ENCODE measurements at regions not wholly inside any gene's neighbourhood (a gene's known extent, or its start where the extent isn't known, plus 50 kb on each side); places are given as distances from the start of the nearest gene placed in this dataset.
"Not testable (repeated sequence)": the region's sequence is repeated elsewhere in the genome, so short reads cannot be mapped to it uniquely, and the experiment has no call there.

DNA sequence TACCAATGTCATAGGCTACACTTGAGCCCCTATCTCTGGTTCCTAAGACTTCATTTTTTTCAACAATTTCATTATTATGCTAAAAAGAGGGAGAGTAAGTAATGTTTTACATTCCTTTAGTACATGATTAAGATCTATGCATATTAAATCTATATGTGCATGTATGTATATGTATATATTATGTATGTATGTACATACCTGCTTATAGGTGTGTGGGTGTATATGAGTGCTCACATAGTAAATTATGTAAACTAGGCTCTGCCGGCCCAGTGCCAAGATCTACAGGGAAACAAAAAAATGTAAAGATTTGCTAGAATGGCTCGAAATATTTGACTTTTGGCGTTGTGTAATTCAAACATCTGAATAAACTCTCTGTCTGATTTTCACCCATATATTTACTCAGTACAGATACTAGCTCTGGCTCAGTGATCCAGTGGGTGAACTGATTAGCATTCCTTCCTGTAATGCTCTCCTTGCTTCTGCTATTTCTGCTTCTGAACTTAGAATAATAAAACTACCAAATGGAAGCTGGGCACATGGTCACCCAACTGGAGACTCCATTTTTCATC, 113.1 kb upstream of the FGGY start:
- no peak for DNase-seq

DNA sequence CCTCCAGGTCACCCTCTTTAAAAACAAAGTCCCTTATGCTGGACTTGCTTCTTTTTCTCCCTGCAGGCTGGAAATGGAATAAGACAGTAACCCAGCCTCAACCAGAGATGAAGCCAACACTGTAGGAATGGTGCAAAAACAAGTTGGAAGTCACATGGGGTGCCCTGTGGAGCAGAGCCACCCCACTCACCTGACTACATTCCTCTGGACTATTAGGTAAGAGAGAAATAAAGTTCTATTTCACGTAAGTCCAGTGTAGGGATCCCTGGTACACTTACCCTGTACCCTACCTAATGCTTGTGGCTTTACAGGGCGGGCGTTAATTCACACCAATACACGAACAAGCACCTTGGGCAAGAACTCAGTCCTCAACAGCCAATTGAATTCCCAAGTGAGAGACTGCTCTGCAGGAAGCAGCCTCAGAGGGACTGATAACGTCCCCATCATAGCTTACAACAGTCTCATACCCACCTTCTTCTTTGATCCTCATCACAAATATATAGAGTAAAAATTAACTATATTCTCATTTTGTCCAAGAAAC, 112.5 kb upstream of the FGGY start:
- DNase-seq: no peak

DNA sequence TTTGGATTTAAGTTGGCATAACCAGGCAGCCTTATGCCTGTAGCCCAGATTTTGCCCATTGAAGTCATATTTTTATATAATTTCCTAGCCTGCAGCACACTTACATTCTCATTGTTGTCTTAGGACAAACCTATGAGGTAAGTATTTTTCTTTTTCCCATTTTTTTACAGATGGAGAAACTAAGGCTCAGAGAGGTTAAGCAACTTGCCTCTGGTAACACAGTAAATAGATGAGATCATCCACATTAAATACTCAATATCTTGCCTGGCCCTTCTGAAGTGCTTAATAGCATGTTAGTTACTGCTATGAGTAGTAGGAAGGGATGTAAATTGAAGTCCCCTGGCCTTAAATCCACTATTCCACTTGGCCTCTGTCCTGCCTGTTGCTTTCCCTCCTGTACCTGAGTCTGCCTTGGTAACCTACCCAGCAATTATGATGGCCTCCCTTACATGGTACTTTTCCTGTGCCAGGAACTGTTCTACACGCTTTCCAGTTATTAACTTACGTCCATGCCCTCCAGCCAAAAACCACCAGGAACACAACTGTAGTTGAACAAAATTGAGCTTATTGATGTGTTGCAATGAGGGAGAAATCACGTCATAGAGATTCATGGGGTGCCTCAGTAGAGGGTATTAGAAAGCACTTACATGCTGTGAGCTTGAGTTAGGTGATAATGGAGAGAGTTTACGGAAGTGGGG, 111.6 kb upstream of the FGGY start:
- no peak for DNase-seq

DNA sequence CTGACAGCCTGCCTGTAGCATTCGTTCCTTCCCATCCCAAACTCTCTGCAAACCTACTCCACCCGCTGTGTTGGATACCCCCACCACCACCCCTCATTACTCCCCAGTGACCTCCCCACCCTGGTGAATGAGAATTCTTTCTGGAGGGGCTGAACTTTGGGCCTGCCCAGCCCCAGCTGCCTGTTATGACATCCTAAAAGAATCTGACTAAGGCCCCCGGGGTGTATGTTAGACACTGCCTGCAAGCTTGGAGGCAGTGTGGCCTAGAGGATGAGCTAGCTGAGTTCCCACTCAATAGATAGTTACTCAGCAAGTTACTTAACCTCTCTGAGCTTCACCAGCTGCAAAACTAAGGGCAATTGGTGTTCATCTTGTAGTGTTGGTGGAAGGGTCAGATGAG, 110.2 kb upstream of the FGGY start:
- DNase-seq: peak; percentile 10 to 53

DNA sequence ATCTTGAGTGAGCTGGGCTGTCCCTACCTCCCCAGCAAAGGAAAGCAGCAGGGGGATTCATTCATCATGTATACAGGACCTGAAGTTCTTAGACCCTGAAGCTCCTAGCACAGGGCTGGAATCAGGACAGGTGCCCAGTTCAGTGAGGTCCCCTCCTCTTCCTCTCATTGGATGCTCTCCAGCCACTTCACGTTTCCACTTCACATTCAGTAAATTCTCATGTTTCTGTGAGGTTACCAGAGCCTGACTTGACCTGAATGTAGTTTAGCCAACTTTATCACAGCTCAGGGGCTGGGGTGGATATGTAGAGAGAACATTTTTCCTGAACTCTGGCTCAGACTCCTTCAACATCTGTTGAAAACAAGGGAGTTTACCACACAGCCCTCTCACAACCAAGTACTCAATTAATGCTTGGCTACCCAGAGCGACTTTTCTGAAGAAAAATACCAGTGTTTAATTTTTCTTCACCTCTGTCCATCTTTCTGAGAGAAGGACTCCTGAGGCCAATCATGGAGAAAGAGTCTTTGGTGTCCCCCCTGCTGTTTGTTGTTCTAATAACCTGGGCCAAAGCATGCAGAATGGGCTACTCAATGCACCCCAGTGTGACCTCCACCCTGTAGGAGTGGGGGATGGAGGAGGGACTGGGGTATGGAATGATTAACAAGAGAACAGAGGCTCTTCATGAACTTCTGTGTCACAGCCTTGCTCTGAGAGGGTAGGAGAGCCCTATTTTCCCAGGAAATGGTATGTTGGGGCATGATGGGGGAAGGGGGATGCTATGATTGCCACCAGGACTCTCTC, 108.3 kb upstream of the FGGY start:
- DNase-seq: no peak

DNA sequence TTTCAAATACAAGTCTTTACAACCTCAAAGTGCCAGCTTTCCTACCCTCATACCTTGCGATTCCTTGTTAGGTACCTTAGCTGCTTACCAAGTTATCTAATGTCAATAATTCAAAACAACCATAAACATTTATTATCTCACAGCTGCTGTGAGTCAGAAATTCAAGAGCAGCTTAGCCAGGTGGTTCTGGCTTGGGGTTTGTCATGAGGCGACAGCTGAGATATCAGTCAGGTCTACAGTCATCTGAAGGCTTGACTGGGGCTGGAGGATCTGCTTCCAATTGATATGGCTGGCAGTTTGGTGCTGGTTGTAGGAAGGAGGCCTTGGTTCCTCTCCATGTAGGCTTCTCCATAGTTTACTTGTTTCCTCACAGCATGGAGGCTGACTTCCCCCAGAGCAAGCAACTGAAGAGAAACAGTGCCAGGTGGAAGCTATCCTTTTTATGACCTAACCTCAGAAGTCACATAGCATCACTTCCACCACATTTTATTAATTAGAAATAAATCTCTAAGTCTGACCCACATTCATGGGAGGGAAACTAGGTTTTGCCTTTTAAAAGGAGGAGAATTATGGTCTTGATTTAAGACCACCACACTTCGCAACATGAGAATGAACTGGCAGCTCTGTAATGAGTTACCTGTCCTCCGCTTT, 103.3 kb upstream of the FGGY start:
- peak in 1 of 2 donors; percentile 9 for DNase-seq

DNA sequence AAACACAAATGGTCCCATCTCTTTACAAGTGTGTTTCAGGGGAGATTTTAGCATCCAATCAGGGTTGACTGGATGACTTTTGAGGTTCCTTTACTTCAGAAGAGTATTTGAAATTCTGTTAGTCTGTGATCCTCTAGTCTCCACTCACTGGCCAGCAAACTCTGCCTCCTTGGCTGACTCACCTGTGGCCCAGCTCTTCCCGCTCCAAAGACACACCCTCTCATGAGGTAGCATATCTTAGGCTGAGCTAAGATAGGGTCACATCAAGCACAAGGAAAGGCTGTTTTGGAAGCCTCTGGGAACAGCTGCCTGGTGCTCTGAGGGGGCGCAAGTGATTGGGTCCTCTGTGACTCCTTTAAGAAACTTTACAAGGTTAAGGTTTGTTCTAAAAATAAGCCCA, 102.3 kb upstream of the FGGY start:
- DNase-seq: no peak

DNA sequence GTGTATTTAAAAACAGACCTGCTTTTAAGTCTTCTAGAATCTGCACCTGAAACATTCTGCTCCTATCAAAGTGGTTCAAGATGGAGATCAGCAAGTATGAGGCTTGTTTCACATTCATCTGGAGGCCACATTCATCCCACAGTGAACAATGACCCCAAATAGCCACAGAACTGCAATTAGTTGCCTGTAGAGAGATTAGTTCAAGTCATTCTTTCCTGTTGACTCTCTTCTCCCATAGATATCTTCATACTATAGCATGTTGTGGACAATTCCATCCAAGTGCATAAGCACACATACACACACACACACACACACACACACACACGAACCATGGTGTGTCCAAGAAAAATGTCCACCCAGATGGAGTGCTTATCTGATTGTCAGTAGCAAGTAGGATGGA, 101.7 kb upstream of the FGGY start:
- no peak for DNase-seq

DNA sequence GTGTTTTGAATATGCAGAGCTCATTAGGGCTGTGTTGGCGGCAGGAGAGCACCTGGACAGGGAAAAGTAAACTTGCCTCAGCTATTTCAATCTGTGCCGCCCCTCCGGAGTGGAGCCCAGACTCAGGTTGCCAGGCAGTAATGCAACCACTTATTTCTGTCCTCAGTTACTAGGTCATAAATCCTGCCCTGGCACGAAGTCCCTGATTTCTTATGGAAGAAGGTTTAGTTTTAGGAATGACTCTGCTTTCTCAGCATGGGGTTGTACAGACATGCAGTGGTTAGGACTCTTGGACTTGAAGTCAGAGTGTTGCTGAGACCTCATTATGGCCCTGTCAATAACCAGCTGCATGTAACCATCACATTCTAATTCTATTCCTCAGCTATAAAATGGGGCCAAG, 98.3 kb upstream of the FGGY start:
- DNase-seq: no peak

DNA sequence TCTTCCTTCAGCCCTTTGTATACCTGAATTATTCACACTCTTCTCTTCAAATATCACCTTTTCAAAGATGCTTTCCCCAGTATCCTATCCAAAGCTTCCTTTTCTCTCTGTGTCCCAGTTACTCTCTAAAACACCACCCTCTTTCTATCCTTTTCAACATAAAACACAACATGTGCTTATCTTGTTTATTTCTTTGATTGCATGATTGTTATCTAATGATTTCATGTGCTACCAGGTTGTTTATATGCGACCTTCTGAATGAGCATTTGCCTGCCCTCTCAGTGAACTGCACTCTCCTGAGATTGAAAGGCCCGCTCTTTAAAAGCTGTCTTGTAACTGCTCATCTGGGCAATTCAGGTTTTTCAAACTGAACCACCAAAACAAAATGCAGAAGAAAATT, 97.7 kb upstream of the FGGY start:
- no peak for DNase-seq

DNA sequence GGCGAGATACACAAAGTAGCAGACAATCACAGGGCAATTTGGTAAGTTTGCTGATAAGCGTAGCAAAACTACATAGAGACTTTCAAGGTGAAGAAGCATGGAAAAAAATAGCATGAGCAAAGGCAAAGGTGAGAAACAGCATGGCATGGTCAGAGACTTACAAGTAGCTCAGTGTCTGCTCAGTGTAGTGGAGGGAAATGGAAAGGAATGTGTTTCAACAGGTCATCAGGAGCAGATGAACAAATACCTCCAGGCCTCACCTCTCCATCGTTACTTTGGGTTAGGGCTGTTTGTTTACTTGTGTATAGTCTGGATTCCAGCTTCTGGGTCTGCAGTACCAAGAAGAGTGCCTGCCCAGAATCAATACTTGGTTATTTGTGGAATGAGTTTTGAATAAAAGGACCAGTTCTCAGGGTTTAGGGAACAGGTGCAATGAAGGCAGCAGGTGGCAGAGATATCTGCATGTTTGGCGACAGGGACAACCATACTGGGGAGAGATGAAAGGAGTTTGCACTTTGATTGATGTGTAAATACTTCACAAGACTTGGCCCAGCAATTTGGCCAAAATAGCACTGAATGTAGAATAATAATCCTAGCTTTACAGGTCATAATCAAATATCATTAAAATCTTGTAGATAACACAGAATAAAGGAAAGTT, 97.0 kb upstream of the FGGY start:
- DNase-seq: no peak

DNA sequence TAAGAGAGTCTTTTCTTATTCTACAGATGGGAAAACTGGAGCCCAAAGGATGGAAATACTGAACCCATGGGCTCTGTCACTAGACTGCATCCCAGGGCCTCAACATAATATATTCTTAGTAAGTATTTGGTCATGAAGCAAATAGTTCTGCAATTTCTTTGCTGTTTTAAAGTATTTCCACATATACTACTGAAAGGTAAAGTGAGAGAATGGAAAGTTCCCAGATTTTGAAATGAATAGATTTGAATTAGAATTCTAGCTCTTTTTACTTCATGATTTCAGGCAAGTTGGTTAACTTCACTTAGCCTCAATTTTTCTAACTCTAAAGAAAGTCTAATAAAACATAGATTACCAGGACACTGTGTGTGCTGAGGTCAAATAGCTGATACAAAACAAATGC, 95.6 kb upstream of the FGGY start:
- peak in 1 of 2 donors; percentile 16 for DNase-seq

DNA sequence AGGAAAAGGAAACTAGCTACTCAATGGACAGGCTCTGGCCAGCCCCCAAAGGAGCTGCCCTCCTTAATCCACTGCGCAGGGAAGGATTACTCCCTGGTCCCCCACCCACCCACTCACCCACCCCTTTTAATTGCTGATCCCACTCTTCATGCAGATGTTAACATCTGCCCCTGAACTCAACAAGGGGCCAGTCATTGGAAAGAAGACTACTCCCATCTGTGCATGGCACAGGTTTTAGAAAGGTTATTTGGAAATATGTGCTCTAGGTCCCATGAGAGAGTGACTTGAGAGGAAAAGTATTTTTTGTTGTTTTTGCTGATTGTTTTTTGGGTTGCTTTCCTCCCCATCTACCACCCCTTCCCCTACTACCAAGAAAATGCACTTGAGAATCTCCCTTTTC, 94.4 kb upstream of the FGGY start:
- DNase-seq: no peak

DNA sequence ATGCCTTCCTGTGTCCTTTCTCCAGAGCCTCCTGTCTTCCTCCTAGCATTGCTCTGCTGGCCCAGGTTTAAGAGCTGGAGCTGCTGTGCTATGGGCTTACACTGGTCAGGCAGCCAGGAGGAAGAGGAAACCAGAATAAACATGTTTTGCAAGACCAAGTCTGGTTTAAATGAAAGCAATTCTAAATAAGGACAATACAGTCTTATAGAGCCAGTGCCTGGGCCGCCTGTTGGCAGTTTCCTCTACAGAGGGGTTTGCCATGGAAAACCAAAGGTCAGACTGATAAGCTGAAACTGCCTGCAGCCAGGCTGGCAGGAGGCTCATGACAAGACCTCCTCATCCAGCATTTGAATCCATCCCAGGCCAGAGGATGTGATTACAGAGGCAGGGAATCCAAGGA, 92.9 kb upstream of the FGGY start:
- peak; percentile 60 to 62 for DNase-seq

DNA sequence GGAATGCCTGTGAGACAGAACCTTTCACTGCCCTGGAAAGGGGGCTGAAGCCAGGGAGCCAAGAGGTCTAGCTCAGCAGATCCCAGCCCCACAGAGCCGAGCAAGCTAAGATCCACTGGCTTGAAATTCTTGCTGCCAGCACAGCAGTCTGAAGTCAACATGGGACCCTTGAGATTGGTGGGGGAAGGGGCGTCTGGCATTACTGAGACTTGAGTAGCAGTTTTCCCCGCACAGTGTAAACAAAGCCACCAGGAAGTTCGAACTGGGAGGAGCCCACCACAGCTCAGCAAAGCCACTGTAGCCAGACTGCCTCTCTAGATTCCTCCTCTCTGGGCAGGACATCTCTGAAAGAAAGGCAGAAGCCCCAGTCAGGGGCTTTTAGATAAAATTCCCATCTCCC, 90.3 kb upstream of the FGGY start:
- DNase-seq: not testable (repeated sequence)

DNA sequence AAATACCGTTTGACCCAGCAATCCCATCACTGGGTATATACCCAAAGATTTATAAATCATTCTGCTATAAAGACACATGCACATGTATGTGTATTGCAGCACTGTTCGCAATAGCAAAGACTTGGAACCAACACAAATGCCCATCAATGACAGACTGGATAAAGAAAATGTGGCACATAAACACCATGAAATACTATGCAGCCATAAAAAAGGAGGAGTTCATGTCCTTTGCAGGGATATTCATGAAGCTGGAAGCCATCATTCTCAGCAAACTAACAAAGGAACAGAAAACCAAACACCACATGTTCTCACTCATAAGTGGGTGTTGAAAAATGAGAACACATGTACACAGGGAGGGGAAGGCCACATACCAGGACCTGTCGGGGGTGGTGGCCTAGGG, 86.5 kb upstream of the FGGY start:
- DNase-seq: not testable (repeated sequence)

DNA sequence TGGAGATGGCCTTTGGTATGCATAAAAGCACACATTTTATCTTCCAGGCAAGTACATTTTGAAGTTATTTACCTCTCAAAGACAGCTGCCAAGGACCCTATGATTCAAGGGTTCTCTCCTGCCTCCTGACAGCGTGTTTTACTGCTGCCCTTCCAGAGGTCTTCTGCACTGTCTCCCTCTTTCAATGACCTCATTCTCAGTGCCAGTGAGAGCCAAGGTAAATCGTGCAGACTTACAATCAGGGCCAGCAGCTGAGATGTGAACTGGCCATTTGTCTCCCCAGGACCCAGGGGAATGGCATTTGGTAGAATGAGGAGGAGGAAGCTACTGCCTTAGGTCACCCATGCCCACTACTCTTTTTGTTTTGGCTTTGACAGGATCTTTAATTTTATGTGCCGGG, 84.2 kb upstream of the FGGY start:
- no peak for DNase-seq

DNA sequence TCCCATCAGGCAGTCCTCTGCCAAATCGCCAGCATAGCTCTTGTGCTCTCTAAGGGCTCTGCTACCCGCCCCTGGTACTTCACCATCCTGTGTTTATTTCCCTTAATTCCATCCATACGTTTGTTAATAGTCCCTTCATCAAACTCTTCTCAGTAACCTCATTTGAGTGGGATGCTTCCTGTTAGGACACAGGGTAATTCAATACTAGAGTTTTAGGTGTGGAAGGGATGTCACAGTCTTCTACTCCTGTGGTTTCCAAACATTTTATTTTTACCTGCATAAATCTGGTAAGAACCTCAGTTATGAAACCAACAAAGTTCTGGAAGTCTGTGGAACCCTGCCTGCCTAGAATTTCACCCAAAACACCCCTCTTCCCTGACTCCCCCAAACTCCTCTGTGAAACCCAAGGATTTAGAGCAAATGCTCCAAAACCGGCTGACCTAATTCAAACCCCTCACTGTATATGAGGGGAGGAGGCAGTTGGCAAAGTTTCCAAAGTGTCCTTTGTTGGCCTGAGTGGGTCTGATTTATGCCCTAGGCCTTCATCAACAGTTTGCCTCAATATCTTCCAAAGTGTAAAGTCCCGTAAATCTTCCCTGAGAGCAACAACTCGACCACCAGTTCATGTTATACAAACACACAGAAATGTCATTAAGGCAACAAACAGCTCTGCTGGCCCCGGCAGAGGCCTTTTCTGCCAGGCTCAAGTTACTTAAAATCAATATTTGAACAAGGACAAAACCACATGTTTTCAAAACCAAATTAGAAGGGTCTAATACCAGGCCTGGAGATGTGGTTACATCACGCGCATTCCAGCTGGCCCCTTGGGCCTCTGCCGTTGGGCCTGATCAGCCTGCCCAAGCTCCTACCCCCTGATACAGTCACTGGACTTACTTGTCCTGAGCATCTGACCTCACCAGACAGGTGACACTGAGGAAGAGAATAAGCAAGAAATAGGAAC, 82.4 kb upstream of the FGGY start:
- DNase-seq: no peak

DNA sequence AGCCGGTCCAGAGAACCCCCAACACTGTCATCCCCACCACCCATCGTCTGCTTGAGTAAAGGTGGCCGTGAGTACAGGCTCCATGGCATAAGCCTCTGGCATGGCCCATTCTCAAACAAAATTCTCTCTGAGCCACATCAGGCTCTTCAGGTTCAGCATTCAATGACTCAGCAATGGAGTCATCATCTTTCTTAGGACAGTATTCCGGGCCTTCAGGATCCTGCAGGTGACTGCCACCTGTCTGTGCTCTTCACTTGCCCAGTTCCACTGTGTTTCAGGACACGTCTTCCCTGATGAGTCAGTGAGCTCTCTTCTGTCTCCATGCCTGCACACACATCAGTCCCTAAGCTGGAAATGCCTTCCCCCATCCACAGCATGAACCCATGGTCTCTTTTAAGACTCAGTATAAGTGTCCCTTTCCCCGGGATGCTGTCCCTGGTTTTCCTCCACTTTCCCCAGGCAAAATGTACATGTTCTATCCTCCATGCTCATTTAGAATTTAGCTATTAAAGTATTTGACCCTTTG, 81.1 kb upstream of the FGGY start:
- DNase-seq: no peak

DNA sequence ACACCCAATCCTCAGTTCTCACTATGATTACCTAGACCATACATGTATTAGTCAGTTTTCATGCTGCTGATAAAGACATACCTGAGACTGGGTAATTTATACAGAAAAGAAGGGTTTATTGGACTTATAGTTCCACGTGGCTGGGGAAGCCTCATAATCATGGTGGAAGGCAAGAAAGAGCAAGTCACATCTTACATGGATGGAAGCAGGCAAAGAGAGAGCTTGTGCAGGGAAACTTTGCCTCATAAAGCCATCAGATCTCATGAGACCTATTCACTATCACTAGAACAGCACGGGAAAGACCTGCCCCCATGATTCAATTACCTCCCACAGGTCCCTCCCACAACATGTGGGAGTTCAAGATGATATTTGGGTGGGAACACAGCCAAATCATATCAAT, 79.5 kb upstream of the FGGY start:
- DNase-seq: not testable (repeated sequence)
